ELR (cell line): ENCODE measurements at regions not wholly inside any gene's neighbourhood (a gene's known extent, or its start where the extent isn't known, plus 50 kb on each side); places are given as distances from the start of the nearest gene placed in this dataset.
A peak's percentile ranks its signal among the peaks of the same experiment; 100 is the strongest.

Source experiments
- DNase-seq: peaks from one replicate; pipeline ENCODE4 v3.0.0-alpha.2; 2015; ENCODE audit warnings: low read depth

DNA sequence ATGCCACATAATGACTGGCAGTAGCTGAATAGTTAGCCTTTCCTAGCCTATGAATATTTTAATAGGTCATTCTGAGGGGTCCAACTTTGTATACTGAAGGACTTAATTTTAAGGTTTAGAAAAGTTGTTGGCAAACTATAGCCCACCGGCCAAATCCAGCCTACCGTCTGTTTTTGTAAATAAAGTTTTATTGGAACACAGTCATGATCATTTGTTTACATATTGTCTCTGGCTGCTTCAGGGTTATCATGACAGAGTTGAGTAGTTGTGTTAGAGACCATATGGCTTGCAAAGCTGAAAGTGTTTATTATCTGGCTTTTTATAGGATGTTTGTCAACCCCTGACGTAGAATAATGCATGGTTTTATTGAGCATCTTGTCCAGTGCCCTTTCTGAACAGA is 73.4 kb downstream of the NTMT2 start:
- no peak for DNase-seq

DNA sequence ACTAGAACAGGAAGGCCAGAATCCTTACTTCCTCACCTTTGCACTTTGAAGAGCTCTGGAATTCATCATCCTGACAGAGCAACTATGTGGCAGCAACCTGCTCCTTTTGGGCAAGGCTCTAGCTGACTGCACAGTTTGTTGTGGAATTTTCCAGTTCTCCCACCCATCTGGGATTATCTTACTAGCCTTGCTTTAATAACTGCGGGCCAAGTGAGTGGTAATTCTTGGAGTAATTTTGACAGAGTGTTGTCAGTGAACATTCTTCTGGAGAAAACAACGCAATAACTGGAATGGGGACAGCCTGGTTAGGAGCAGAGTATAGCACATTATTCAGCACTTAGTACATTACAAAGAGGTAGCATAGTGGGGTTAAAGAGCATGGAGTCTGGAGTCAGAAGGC is 75.3 kb downstream of the NTMT2 start:
- no peak for DNase-seq

DNA sequence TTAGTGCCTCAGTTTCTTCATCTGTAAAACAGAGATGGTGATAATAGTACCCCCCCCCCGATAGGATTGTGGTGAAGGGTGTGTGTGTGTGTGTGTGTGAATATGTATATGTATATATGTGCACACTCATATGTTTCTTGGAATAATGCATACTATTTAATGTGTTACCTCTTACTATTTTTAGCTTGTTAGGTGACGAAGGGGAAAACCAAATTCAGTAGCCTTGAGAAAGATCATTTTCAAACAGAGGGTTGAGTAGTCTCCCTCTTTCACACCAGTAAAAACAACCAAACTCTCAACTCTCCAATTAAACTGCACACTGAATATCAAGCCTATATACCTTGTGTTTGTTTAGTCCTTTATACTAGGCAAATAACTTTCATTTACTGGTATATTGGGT is 75.7 kb downstream of the NTMT2 start:
- no peak for DNase-seq

GRCh38 chr1:170224469-170224868 is 78.7 kb downstream of the NTMT2 start:
- DNase-seq: no peak

GRCh38 chr1:170225781-170226530 is 80.2 kb downstream of the NTMT2 start:
- DNase-seq: no peak

- no peak for DNase-seq
These were observed 81.0 kb downstream of the NTMT2 start for GRCh38 chr1:170226767-170227166.

GRCh38 chr1:170230323-170230722 is 84.6 kb downstream of the NTMT2 start:
- DNase-seq: no peak

- DNase-seq: no peak
These were observed 85.9 kb downstream of the NTMT2 start for GRCh38 chr1:170231662-170232061.

DNA sequence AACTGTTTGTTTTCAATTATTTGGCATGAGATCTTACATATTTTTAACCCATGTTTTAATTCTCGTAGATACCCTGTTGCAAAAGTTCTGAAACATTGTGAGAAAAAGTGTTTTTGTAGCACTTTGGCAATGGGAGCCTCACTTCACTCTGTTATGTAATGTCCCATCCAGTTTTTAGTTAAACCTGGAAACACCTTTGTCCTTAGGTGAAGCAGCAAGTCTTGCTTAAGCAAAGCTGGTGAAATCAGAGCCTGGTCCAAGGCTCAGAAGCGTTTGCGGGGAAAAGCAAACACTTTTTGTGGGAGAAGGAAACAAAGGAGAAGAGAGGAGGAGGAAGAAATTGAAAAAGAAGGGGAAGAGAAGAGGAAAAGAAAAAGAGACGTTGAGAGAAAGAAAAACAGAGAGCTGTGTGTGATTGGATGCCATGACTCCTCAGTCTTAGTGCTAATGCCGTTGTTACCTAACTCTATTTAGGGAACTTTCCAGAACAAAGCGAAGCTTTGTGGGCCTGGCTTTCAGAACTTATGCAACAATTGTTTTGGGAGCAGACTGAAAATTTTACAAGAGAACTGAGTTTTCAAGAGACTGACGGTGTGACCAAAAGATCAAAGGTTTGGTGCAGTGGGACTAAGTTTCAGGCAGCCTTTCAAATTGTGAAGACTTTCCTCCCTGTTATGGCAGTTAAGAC is 93.1 kb downstream of the NTMT2 start:
- no peak for DNase-seq

GRCh38 chr1:170239445-170239844 is 93.7 kb downstream of the NTMT2 start:
- DNase-seq: peak; percentile 12

GRCh38 chr1:170240409-170240808 is 94.7 kb downstream of the NTMT2 start:
- DNase-seq: no peak

DNA sequence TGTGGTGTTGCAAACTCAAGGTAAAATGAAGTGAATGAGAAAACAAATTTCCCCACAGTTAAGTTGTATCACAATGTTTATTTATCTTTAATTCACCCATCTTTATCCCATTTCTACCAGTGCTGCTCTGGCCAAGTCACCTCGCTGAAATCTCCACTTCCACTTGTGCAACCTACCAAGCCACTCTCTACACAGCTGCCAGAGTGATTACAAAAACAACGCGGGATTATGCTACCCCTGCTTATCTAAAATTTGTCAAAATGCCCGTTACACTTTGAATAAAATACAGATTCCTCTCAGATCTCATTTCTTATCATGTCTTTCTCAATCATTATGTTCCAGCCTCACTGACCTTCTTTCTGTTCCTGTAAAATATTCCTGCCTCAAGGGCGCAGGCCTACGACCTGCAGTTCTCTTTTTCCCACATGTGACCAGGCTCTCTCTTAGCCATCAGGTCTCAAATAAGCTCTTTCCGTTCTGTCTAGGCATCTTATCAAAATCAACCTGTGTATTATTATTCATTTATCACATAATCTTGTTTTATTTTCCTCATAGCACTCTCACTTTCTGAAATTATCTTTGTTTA is 95.6 kb downstream of the NTMT2 start:
- no peak for DNase-seq

DNA sequence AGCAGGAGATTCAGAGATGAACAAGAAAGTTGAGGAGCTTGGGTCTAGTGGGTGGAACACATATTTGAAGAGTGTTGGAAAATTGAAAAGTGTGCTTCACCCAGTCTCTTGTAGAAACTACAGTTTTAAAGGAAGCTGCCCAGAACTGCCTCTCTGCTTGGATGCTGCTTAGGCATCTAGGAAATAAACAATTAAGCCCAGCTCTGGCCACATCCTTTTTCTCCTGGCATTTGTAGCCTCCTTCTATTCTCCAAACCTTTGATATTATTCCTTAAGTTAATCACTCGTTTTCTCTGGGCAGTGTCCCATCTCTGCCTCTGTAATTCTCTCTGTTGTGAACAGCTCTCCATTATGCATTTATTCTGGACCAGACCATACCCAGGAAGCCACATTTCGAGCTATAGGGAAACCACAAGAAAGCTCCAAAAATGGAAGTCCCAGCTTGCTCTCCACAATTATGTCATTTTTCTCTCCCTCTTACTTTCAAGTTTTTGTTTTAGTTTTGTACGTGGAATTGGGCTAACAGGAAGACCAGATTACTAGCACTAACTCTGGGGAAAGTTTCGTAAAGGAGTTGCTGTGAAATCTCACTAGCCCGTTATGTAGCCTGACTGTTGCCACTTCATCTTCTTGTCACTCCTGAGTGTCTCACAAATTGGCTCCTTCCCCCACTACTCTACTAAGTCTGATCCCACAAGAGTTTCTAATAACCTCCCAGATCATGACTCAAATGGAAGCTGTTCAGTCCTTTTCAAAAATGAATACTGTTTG is 102.2 kb downstream of the NTMT2 start:
- no peak for DNase-seq

- DNase-seq: no peak
These were observed 104.9 kb downstream of the NTMT2 start for GRCh38 chr1:170250531-170251276.

- DNase-seq: no peak
These were observed 107.3 kb downstream of the NTMT2 start for GRCh38 chr1:170252851-170253579.

- DNase-seq: no peak
These were observed 108.6 kb downstream of the NTMT2 start for GRCh38 chr1:170254371-170254770.

GRCh38 chr1:170261669-170262068 is 115.9 kb downstream of the NTMT2 start:
- DNase-seq: no peak

DNA sequence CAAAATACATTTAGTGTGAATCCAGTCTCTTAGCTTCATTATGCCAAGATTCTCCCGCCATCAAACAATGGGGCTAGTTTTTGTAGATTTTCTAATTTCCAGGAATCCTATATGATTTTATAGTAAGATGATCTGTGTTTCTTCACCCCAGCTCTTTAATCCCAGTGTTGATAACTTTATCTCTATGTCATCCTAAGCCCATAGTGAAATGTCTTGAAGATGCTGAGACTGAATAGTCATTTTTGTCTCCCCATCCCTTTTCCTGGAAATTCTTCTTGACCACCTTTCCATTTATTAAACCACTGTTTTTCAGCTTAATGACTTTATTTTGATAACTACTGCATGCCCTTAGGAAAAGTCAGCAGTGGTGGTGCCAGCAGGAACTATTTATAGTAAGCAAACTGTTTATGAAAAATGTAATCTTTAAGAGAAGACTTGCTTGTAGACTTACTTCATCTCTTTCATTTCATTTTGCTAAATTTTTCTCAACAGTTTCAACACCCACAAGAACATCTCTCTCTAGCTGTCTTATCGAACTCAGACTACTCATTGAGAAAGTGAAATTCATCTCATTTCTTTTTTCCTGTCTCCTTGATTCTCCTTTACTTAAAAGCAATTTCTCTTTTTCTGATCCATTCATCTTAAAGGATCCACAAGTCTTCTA is 116.6 kb downstream of the NTMT2 start:
- no peak for DNase-seq

DNA sequence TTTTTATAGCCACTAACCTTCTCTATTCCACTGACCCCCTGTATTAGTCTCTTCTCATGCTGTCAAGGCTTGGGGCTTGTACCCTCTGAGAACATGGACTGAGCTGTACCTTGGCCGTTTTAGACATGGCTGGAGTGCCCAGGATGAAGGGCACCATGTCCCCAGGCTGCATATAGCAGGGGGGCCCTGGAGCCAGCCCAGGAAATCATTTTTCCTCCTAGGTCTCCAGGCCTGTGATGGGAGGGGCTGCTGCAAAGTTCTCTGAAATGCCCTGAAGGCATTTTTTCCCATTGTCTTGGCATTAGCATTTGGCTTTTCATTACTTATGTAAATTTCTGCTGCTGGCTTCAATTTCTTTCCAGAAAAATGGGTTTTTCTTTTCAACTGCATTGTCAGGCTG is 119.5 kb downstream of the NTMT2 start:
- DNase-seq: no peak

GRCh38 chr1:170267317-170267716 is 121.6 kb downstream of the NTMT2 start:
- DNase-seq: peak; percentile 1
